HG03097 (cell line): ENCODE measurements at regions not wholly inside any gene's neighbourhood (a gene's known extent, or its start where the extent isn't known, plus 50 kb on each side); places are given as distances from the start of the nearest gene placed in this dataset.

Experiments used
- ATAC-seq: cut with Tn5 transposase; IDR thresholded peaks from one replicate; pipeline ENCODE4 v1.9.1; 2021; ENCODE audit not compliant: unreplicated experiment, low FRiP score

- no peak for ATAC-seq
Measured at GRCh38 chr7:155360495-155361345, 63.0 kb downstream of the INSIG1 start.

GRCh38 chr7:155361346-155361680 lies 63.6 kb downstream of the INSIG1 start:
- ATAC-seq: no peak

GRCh38 chr7:155361947-155362346 lies 64.3 kb downstream of the INSIG1 start:
- no peak for ATAC-seq

GRCh38 chr7:155362380-155363145 lies 64.9 kb downstream of the INSIG1 start:
- ATAC-seq: no peak

GRCh38 chr7:155363146-155363539 lies 65.5 kb downstream of the INSIG1 start:
- no peak for ATAC-seq

- ATAC-seq: no peak
Measured at GRCh38 chr7:155363852-155364600, 66.3 kb downstream of the INSIG1 start.

- ATAC-seq: no peak
Measured at GRCh38 chr7:155365146-155365874, 67.6 kb downstream of the INSIG1 start.

- ATAC-seq: no peak
Measured at GRCh38 chr7:155368894-155369600, 71.4 kb downstream of the INSIG1 start.

GRCh38 chr7:155369766-155370165 lies 72.1 kb downstream of the INSIG1 start:
- no peak for ATAC-seq

GRCh38 chr7:155371331-155371883 lies 73.7 kb downstream of the INSIG1 start:
- ATAC-seq: no peak

- ATAC-seq: no peak
Measured at GRCh38 chr7:155371884-155372781, 74.5 kb downstream of the INSIG1 start.

GRCh38 chr7:155372782-155373358 lies 75.2 kb downstream of the INSIG1 start:
- ATAC-seq: no peak

- ATAC-seq: no peak
Measured at GRCh38 chr7:155373359-155374273, 75.9 kb downstream of the INSIG1 start.

GRCh38 chr7:155374276-155375252 lies 76.9 kb downstream of the INSIG1 start:
- no peak for ATAC-seq

GRCh38 chr7:155375337-155376277 lies 77.9 kb downstream of the INSIG1 start:
- ATAC-seq: no peak
